ENCODE measurements at regions not wholly inside any gene's neighbourhood (a gene's known extent, or its start where the extent isn't known, plus 50 kb on each side); places are given as distances from the start of the nearest gene placed in this dataset.

DNA sequence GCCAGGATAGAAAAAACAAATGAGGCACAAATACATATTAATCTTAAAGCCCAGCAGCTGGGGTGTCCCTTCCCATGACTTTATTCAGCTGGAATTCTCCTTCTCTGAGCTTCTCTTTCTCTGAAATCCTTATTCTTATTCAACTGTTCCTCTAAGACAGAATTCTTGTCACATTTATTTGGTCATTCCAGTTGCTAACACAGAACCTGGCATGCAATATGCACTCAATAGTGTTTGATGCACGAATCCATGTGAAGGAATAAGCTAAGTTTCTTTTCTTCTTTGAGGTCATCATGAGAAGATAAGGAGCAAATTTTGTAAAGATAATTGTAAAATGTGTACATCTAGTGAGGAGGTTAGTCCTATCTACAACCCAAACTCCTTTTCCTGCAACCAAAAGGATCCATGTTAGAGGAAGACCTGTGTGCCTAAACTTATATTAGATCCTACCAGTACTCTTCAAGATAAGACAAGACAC is 154.2 kb upstream of the KCNMB2 start:
- peak overlapping the region; percentile 67 for H3K27ac ChIP-seq (replicated peaks)
- intact Hi-C loops (cut with micrococcal nuclease): loop anchor here (10.0 kb wide), 1 partner anchor 1017 kb away; no protein-coding TSS in a partner anchor

DNA sequence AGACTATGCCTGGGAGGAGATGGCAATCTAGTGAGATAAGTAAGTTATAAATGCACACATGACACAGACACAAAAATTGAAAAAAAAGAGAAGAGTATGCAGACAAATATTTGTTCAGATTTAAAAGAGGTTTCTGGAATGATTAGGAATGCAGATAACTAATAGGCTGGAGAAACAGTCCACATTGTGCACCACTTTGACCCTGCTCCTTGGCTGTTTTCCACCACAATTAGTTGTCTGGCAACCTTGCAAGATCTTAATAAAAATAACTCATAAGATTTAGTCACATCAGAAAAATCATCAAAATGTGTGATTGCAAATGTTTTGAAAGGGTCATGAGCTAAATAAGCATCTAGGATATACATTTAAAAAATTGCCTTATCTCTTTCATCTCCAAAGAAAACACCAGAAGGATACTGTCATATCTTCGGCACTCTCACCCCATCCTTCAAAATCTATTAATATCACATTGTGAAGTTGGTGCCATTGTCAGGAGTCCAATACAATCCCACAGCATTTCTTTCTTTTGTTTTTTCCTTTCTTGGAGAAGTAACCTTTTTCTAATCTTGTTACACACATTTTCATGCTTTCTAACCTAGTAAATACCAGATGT is 153.7 kb upstream of the KCNMB2 start:
- Histone ChIP-seq H3K4me3 (no peak overlapping the region), H3K36me3 (no peaks in the 10 kb centered on the region), H3K27me3 (ENCODE audit: low read depth) (no peaks in the 10 kb centered on the region), H3K9me3 (replicated peaks) (no peaks in the 10 kb centered on the region), H3K4me1 (peaks cover 47% of the 10 kb centered on the region), H3K27ac (replicated peaks) (peak overlapping the region; percentile 67)
- intact Hi-C loops (cut with micrococcal nuclease): loop anchor here (10.0 kb wide), 1 partner anchor 1018 kb away; no protein-coding TSS in a partner anchor
- TF ChIP-seq, protein P1, sequence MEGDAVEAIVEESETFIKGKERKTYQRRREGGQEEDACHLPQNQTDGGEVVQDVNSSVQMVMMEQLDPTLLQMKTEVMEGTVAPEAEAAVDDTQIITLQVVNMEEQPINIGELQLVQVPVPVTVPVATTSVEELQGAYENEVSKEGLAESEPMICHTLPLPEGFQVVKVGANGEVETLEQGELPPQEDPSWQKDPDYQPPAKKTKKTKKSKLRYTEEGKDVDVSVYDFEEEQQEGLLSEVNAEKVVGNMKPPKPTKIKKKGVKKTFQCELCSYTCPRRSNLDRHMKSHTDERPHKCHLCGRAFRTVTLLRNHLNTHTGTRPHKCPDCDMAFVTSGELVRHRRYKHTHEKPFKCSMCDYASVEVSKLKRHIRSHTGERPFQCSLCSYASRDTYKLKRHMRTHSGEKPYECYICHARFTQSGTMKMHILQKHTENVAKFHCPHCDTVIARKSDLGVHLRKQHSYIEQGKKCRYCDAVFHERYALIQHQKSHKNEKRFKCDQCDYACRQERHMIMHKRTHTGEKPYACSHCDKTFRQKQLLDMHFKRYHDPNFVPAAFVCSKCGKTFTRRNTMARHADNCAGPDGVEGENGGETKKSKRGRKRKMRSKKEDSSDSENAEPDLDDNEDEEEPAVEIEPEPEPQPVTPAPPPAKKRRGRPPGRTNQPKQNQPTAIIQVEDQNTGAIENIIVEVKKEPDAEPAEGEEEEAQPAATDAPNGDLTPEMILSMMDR (IDR thresholded peaks at IDR 0.05; ENCODE audit: borderline replicate concordance): no peak
- DNase-seq: no peak

More for the DNA sequence above, 154.2 kb upstream of the KCNMB2 start:
- Histone ChIP-seq H3K27me3 (ENCODE audit: low read depth) (no peaks in the 10 kb centered on the region), H3K4me3 (no peak overlapping the region), H3K9me3 (replicated peaks) (no peaks in the 10 kb centered on the region), H3K36me3 (no peaks in the 10 kb centered on the region), H3K4me1 (peaks cover 47% of the 10 kb centered on the region)
- DNase-seq: no peak
- TF ChIP-seq, protein P1 (IDR thresholded peaks at IDR 0.05; ENCODE audit: borderline replicate concordance): no peak

DNA sequence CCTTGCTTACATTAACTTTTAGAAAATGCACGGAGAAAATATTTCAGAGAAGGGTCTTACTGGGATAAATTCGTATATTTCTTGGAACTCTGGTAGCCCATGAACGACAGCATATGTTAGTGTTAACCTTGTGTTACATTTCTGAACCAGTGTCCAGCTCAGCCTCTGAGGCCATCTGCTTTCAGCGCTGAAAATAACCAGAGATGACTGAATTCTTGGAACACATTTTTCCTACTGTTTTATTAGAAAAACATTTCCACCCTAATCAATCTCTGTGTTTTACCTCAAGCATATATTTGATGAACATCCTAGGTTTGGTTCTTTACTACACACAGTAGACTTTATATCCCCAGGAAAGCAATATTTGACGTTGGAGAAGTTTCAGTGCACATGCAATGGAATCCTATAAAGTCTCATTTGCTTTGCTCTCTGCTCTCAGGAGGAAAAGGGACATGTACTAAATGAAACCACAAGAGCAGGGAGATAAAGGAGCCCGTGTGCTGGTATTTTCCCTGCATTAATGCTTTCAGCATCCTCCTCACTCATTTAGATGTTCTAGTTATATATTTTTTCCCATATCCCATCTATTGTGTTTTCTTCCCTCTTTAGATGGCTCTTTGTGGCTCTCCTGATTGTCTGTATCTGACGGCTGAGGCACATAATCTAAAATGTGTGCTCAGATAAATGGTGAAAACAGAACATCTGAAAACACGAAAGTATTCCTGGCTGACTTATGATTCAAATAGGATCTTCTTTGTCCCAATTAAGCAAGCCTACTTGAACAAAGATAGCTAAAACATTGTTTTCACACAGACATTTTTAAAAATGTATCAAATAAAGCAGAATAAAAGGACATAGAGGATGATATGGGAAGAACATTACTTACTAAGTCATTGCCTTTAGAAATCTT is 151.7 kb upstream of the KCNMB2 start:
- TF ChIP-seq, protein P1 (IDR thresholded peaks at IDR 0.05; ENCODE audit: borderline replicate concordance): peak; percentile 15
- no peak for DNase-seq
- peak overlapping the region; percentile 67 for H3K27ac ChIP-seq (replicated peaks)
- H3K36me3 ChIP-seq: no peaks in the 10 kb centered on the region
- peaks cover 47% of the 10 kb centered on the region for H3K4me1 ChIP-seq
- no peaks in the 10 kb centered on the region for H3K27me3 ChIP-seq (ENCODE audit: low read depth)
- H3K4me3 ChIP-seq: peak overlapping the region; percentile 9
- intact Hi-C loops (cut with micrococcal nuclease): loop anchor here (10.0 kb wide), 1 partner anchor 1020 kb away; no protein-coding TSS in a partner anchor
- H3K9me3 ChIP-seq (replicated peaks): no peaks in the 10 kb centered on the region

DNA sequence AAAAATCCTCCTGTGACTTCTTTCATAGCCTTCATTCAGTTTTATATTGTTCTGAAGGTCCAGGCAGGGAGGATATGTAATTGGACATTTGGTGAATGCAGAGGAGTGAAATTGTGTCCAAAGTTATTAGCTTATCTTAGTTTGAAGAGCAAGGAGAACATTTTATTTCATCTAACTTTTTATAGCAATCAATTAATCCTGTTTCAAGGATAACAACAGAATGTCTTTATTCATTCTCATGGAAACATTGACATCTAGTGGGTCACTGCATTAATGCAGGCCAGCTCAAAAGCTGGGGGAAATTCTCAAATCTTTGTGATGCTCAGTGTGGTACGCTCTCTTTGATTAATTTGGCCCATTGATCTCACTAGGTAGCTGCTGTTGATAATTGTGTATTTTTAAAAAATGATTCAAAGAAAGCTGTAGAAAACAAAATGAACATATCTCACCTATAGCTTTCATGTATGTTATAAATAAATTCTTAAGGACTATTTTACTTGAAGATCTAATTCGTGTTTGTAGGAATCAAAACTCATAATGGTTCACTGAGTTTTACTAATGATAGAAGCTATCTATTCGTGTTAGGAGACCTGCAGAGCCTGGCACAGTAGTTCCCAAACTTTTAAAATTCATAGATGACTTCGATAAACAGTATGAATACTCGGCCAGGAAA is 150.8 kb upstream of the KCNMB2 start:
- peak overlapping the region; percentile 67 for H3K27ac ChIP-seq (replicated peaks)
- intact Hi-C loops (cut with micrococcal nuclease): loop anchor here (10.0 kb wide), 1 partner anchor 1021 kb away; no protein-coding TSS in a partner anchor

More for the DNA sequence above, 150.8 kb upstream of the KCNMB2 start:
- Histone ChIP-seq H3K9me3 (replicated peaks) (no peaks in the 10 kb centered on the region), H3K27me3 (ENCODE audit: low read depth) (no peaks in the 10 kb centered on the region), H3K36me3 (no peaks in the 10 kb centered on the region), H3K4me3 (peak overlapping the region; percentile 9), H3K4me1 (peaks cover 46% of the 10 kb centered on the region)
- TF ChIP-seq, protein P1 (IDR thresholded peaks at IDR 0.05; ENCODE audit: borderline replicate concordance): peak; percentile 92
- no peak for DNase-seq

All from left ventricle myocardium inferior (tissue), 1 donor.